DMS153 (cell line): ENCODE measurements at regions not wholly inside any gene's neighbourhood (a gene's known extent, or its start where the extent isn't known, plus 50 kb on each side); places are given as distances from the start of the nearest gene placed in this dataset.
"Not testable (repeated sequence)": the region's sequence is repeated elsewhere in the genome, so short reads cannot be mapped to it uniquely, and the experiment has no call there.

Source experiments
- DNase-seq: peaks from one replicate; lab custom pipeline; 2025; lab: John Stamatoyannopoulos, UW

DNA sequence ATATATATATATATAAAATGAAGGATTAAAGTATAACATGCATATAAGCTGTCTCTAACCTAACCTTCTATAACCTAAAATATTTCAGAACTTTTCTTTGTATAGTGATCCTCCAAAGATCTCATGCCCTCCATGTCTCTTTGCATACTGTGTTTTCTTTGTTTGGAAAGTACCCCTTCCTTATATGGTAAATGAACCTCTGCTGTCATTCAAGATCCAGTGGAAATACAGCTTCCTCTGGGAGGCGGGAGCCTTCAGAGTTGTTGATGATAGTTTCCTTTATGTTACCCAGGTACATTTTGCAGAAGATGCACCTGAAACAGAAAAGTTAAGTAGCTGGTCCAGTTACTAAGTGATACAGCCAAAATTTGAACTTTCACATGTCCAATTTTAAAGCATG, 233.3 kb upstream of the FOXP2 start:
- no peak for DNase-seq

GRCh38 chr7:114180556-114181266, 233.9 kb upstream of the FOXP2 start:
- no peak for DNase-seq

- DNase-seq, result no peak
These were observed 239.5 kb upstream of the FOXP2 start for GRCh38 chr7:114175125-114175524.

- DNase-seq, result no peak
These were observed 241.3 kb upstream of the FOXP2 start for GRCh38 chr7:114173170-114173890.

DNA sequence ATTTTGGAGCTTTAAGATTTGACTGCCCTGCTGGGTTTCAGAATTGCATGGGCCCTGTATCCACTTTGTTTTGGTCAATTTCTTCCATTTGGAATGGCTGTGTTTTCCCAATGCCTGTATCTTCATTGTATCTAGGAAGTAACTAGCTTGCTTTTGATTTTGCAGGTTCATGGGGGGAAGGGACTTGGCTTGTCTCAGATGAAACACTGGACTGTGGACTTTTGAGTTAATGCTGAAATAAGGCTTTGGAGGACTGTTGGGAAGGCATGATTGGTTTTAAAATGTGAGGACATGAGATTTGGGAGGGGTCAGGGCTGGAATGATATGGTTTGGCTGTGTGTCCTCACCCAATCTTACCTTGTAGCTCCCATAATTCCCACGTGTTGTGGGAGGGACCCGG, 245.2 kb upstream of the FOXP2 start:
- DNase-seq, result not testable (repeated sequence)

GRCh38 chr7:114160925-114161324, 242.1 kb upstream of the PPP1R3A start:
- DNase-seq, result no peak

GRCh38 chr7:114158854-114159253, 240.0 kb upstream of the PPP1R3A start:
- DNase-seq, result no peak

- no peak for DNase-seq
These were observed 239.5 kb upstream of the PPP1R3A start for GRCh38 chr7:114158275-114158674.

GRCh38 chr7:114156178-114156577, 237.4 kb upstream of the PPP1R3A start:
- no peak for DNase-seq

GRCh38 chr7:114155116-114156110, 236.6 kb upstream of the PPP1R3A start:
- no peak for DNase-seq

GRCh38 chr7:114153700-114154099, 234.9 kb upstream of the PPP1R3A start:
- no peak for DNase-seq

- DNase-seq, result no peak
These were observed 233.6 kb upstream of the PPP1R3A start for GRCh38 chr7:114152314-114152938.

GRCh38 chr7:114151777-114152176, 233.0 kb upstream of the PPP1R3A start:
- no peak for DNase-seq

DNA sequence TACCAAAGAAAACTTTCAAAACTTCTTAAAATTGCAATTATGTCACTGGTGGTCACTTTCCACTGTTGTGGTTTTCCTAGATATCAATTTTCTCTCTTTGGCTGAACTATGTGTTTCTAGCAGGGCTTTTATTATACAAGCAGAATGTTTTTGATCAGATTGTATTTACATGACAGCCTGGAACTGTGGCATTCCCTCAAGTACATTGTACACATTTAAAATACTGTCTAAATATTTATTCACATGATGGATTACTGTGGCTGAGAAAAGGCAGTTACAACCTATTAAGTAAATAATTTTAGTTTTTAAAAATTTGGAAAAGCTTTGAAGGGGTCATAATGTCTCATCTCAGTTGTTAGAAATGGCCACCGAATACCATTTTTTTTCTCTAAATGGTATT, 231.9 kb upstream of the PPP1R3A start:
- no peak for DNase-seq

DNA sequence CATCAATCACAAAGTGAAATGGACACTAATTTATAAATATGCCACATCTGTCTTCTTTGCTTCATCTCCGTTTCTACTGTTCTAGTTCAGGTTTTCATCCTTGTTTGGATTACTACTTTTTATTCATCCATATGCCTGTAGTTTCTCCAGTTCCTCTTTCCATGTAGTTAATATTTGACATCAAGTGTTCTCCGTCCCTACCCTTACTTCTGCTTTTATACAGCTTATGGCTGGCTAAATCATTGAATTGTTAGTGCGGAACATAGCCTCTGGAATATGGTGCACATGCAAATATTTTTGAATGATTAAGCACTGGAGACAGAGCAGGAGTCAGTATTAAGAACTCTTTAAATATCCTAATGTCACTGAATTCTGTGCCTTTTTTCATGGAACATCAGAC, 230.0 kb upstream of the PPP1R3A start:
- DNase-seq, result no peak

- no peak for DNase-seq
These were observed 222.6 kb upstream of the PPP1R3A start for GRCh38 chr7:114141415-114141814.

DNA sequence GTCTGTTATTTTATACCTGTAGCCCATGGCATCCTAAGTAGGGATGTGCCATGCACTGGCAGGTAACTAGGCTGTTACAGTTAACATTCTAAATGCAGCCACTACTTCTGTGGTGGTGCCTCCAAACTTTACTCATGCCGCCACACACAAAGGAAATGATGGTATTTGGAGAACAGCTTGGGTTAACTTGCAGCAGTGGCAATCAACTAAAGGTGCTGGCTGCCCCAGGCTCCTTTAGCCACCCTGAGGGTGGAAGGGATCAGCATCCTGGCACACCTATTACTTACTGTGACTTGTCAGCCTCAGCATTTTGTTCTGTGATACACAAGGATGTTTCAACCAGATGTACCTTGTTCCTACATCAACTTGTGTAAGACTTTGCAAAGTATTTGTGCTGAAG, 221.8 kb upstream of the PPP1R3A start:
- DNase-seq, result no peak

DNA sequence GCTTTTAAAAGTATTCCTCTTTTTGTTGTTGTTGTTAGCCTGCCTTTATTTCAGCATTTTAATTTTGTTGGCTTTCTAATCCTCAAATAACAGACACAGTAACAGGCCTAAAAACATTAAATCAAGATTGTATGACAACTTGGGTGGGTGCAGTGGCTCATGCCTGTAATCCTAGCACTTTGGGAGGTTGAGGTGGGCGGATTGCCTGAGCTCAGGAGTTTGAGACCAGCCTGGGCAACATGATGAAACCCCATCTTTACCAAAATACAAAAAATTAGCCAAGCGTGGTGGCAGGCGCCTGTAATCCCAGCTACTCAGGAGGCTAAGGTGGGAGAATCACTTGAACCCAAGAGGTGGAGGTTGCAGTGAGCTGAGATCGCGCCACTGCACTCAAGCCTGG, 220.9 kb upstream of the PPP1R3A start:
- not testable (repeated sequence) for DNase-seq

- no peak for DNase-seq
These were observed 219.8 kb upstream of the PPP1R3A start for GRCh38 chr7:114138587-114138986.

DNA sequence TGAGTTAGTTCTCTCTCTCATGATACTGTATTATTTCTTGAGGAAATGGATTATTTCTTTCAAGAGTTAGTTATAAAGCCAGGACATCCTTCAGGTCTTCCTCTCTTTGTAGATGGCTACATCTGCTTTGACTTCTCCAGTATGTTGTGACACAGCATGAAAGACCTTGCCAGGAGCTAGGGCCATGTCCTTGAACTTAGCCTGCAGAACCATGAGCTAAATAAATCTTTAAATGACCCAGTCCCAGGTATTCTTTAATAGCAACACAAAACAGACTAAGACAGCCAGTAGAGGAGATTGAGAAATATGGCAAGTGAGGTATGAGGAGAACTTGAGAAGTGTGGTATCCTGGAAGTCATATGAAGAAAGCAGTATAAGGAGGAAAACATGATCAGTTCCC, 214.9 kb upstream of the PPP1R3A start:
- DNase-seq, result no peak

- DNase-seq, result no peak
These were observed 212.1 kb upstream of the PPP1R3A start for GRCh38 chr7:114130866-114131265.

DNA sequence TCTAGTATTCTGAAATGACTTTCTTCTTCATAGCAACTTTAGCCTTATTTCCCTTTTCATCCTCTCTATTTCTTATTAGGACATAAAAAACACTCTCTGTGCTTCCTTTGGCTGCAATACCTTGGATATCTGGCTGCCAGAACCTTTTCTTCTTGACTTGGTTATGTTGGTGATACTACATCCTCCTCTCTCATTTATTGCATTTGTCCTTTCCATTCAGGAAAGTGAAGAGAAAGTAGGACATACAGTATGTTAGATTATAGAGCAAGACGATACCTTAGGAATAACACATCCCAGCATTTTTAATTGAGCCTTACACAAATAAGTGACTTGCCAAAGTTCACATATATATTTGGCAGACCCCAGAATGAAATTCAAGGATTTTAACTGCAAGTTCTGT, 210.1 kb upstream of the PPP1R3A start:
- DNase-seq, result no peak
